CD14-positive monocyte (primary cell): ENCODE measurements at regions not wholly inside any gene's neighbourhood (a gene's known extent, or its start where the extent isn't known, plus 50 kb on each side); places are given as distances from the start of the nearest gene placed in this dataset.

Source experiments
- DNase-seq, 3 donors: peaks; one replicate each; pipeline ENCODE4 v3.0.0-alpha.2; 2011 to 2022
- H2AFZ ChIP-seq: 2 replicates; pipeline ENCODE4 v1.6.0; 2012; ENCODE audit warnings: mild to moderate bottlenecking, low read depth, low read length, inconsistent platforms; ENCODE audit not compliant: insufficient read depth, poor library complexity, severe bottlenecking
- H3K27ac ChIP-seq, 2 donors: 1 replicate in 1 of 2; 2 replicates in 1 of 2; pipeline ENCODE4 v1.5.1; 2012 to 2013; ENCODE audit warnings: low read length in 2 of 2, control low read depth in 1 of 2, inconsistent platforms in 1 of 2, low read depth in 1 of 2, mild to moderate bottlenecking in 1 of 2
- H3K27me3 ChIP-seq, 2 donors: one replicate each; pipeline versions ENCODE4 v1.6.0 to v1.6.1; 2011 to 2013; ENCODE audit warnings: low read length in 2 of 2; ENCODE audit not compliant: control insufficient read depth in 2 of 2, insufficient read depth in 2 of 2
- H3K36me3 ChIP-seq, 2 donors: replicated peaks in 1 of 2; 1 replicate in 1 of 2; 2 replicates in 1 of 2; pipeline versions ENCODE4 v1.5.1 to v1.6.1; 2012 to 2013; ENCODE audit warnings: low read length in 2 of 2, control low read depth in 1 of 2, inconsistent platforms in 1 of 2, mild to moderate bottlenecking in 1 of 2; ENCODE audit not compliant: insufficient read depth in 2 of 2, control insufficient read depth in 1 of 2
- H3K4me1 ChIP-seq, 2 donors: 1 replicate in 1 of 2; 2 replicates in 1 of 2; pipeline versions ENCODE4 v1.5.1 to v1.6.1; 2012 to 2013; ENCODE audit warnings: low read length in 2 of 2, control low read depth in 1 of 2, inconsistent platforms in 1 of 2, mild to moderate bottlenecking in 1 of 2, moderate library complexity in 1 of 2; ENCODE audit not compliant: insufficient read depth in 2 of 2, control insufficient read depth in 1 of 2
- H3K4me2 ChIP-seq: replicated peaks from 2 replicates; pipeline ENCODE3; 2012; ENCODE audit warnings: low read length, moderate library complexity, mild to moderate bottlenecking; ENCODE audit not compliant: poor library complexity, severe bottlenecking; ENCODE audit errors: extremely low read depth
- H3K4me3 ChIP-seq, 3 experiments: fragments of 200-600 bp in 1 of 3; sonication (generic) in 1 of 3; replicated peaks in 1 of 3; 1 replicate in 2 of 3; 2 replicates in 1 of 3; pipeline ENCODE4 v1.5.1; 2011 to 2013; ENCODE audit warnings: low read length in 3 of 3, mild to moderate bottlenecking in 3 of 3, control low read depth in 2 of 3, low read depth in 2 of 3, inconsistent platforms in 1 of 3, moderate library complexity in 1 of 3
- H3K79me2 ChIP-seq: 2 replicates; pipeline ENCODE4 v1.6.0; 2012; ENCODE audit warnings: mild to moderate bottlenecking, control low read depth, inconsistent platforms, low read length, moderate library complexity; ENCODE audit not compliant: insufficient read depth
- H3K9ac ChIP-seq: 2 replicates; pipeline ENCODE4 v1.6.0; 2017; ENCODE audit warnings: low read length, mild to moderate bottlenecking; ENCODE audit not compliant: insufficient read depth, poor library complexity, severe bottlenecking
- H3K9me3 ChIP-seq, 2 donors: replicated peaks in 1 of 2; 1 replicate in 1 of 2; 2 replicates in 1 of 2; pipeline versions ENCODE4 v1.5.1 to v1.6.1; 2012 to 2013; ENCODE audit warnings: low read length in 2 of 2, control low read depth in 1 of 2; ENCODE audit not compliant: control insufficient read depth in 1 of 2, insufficient read depth in 1 of 2
- H4K20me1 ChIP-seq: 2 replicates; pipeline ENCODE4 v1.6.0; 2012; ENCODE audit warnings: mild to moderate bottlenecking, low read length, control low read depth, moderate library complexity; ENCODE audit not compliant: insufficient read depth
- H3K27ac Mint-ChIP-seq, 7 donors: one replicate each; pipeline ENCODE4 v1.8.0; 2020; ENCODE audit warnings: mild to moderate bottlenecking in 7 of 7, mixed read lengths in 7 of 7, moderate library complexity in 6 of 7, inconsistent platforms in 2 of 7
- H3K27me3 Mint-ChIP-seq, 3 donors: one replicate each; pipeline ENCODE4 v1.8.0; 2021 to 2022; ENCODE audit warnings: low read depth in 3 of 3, mild to moderate bottlenecking in 3 of 3, mixed read lengths in 3 of 3, moderate library complexity in 3 of 3, inconsistent platforms in 1 of 3
- H3K36me3 Mint-ChIP-seq, 2 donors: one replicate each; pipeline ENCODE4 v1.8.0; 2020; ENCODE audit warnings: mixed read lengths in 2 of 2, inconsistent platforms in 1 of 2, mild to moderate bottlenecking in 1 of 2
- H3K4me1 Mint-ChIP-seq: one replicate; pipeline ENCODE4 v1.8.0; 2020; ENCODE audit warnings: mild to moderate bottlenecking, mixed read lengths
- H3K4me3 Mint-ChIP-seq, 2 donors: one replicate each; pipeline ENCODE4 v1.8.0; 2020; ENCODE audit warnings: mild to moderate bottlenecking in 2 of 2, mixed read lengths in 2 of 2, moderate library complexity in 1 of 2
- H3K9me3 Mint-ChIP-seq, 7 donors: one replicate each; pipeline ENCODE4 v1.8.0; 2020 to 2022; ENCODE audit warnings: mixed read lengths in 7 of 7, mild to moderate bottlenecking in 6 of 7, moderate library complexity in 6 of 7, inconsistent platforms in 2 of 7
- CTCF ChIP-seq: fragments of 200-600 bp; IDR thresholded peaks from one replicate; pipeline ENCODE4 v1.8.0; 2022; ENCODE audit warnings: antibody characterized with exemption, mild to moderate bottlenecking
- WGBS: methylation state at CpG from one replicate; pipeline ENCODE4 v1.1.5; 2013; ENCODE audit warnings: missing lambda C conversion rate; ENCODE audit not compliant: insufficient coverage; 5-methylcytosine and 5-hydroxymethylcytosine counted together
- intact Hi-C, 2 donors: fragments of 100-400 bp; cut with micrococcal nuclease; formaldehyde crosslinking; loops; one replicate each; pipeline versions ENCODE4 v1.15.0 to v1.15.1; 2023

GRCh38 chr4:168021666-168022065 lies 70.7 kb upstream of the ANXA10 start:
- no peaks in the 10 kb centered on the region for H3K36me3 ChIP-seq
- H3K36me3 Mint-ChIP-seq = no peaks in the 10 kb centered on the region
- 100% methylated on average over 1 of the region's 1 CpG for WGBS
- no peak overlapping the region for H3K27ac Mint-ChIP-seq
- no peak overlapping the region for H3K9ac ChIP-seq
- no peak overlapping the region for H3K4me2 ChIP-seq
- H3K9me3 ChIP-seq = peaks cover 0 to 6% of the 10 kb centered on the region in 2 donors
- no peak for DNase-seq
- no peak overlapping the region for H3K4me3 Mint-ChIP-seq
- no peak overlapping the region for H3K27ac ChIP-seq
- TF ChIP-seq CTCF = no peak
- no peaks in the 10 kb centered on the region for H3K27me3 Mint-ChIP-seq
- H4K20me1 ChIP-seq = no peaks in the 10 kb centered on the region
- H3K79me2 ChIP-seq = no peaks in the 10 kb centered on the region
- intact Hi-C loops = no loop called here
- no peak overlapping the region for H3K4me3 ChIP-seq
- H3K27me3 ChIP-seq = no peaks in the 10 kb centered on the region
- H3K9me3 Mint-ChIP-seq = peaks cover 3 to 15% (median 6%) of the 10 kb centered on the region in 7 donors
- no peaks in the 10 kb centered on the region for H3K4me1 ChIP-seq
- H3K4me1 Mint-ChIP-seq = no peaks in the 10 kb centered on the region
- H2AFZ ChIP-seq = no peak overlapping the region

- Histone ChIP-seq H3K27me3 (no peaks in the 10 kb centered on the region), H3K9ac (no peak overlapping the region), H3K36me3 (no peaks in the 10 kb centered on the region), H3K27ac (no peak overlapping the region), H3K9me3 (no peaks in the 10 kb centered on the region), H3K79me2 (no peaks in the 10 kb centered on the region), H2AFZ (no peak overlapping the region), H3K4me1 (no peaks in the 10 kb centered on the region), H4K20me1 (no peaks in the 10 kb centered on the region), H3K4me2 (no peak overlapping the region), H3K4me3 (no peak overlapping the region)
- Mint-ChIP-seq H3K36me3 (no peaks in the 10 kb centered on the region), H3K27me3 (peaks cover 0 to 2% (median 0%) of the 10 kb centered on the region in 3 donors), H3K4me1 (no peaks in the 10 kb centered on the region), H3K27ac (no peak overlapping the region), H3K9me3 (peaks cover 0 to 9% (median 4%) of the 10 kb centered on the region in 7 donors), H3K4me3 (no peak overlapping the region)
- no peak for TF ChIP-seq CTCF
- 92% methylated on average over 2 of the region's 2 CpGs for WGBS
- intact Hi-C loops = no loop called here
- no peak for DNase-seq
These were observed 63.8 kb upstream of the ANXA10 start for GRCh38 chr4:168028568-168028967.
